Right hindlimb (tissue), 1 donor: ENCODE measurements at regions not wholly inside any gene's neighbourhood (a gene's known extent, or its start where the extent isn't known, plus 50 kb on each side); places are given as distances from the start of the nearest gene placed in this dataset.

Experiments used
- DNase-seq: peaks from one replicate; pipeline ENCODE4 v3.0.0-alpha.2; 2018

DNA sequence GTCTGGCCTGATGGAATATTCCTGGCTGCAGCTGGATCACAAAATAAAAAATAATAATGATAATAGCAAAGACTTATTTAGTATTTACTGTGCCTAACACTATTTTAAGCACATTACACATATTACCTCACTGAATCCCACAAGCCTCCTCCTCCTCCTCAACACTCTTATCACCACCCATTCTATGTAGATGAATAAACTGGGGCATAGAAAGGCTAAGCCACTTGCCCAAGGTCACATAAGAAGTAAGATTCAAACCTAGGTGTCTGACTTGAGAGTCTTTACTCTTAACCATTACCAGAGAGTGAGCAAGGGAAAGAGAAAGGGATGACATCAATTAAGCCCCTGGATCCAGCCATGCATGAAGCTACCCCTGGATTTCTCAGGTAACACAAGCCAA lies 493.1 kb downstream of the SHQ1 start:
- DNase-seq = no peak

DNA sequence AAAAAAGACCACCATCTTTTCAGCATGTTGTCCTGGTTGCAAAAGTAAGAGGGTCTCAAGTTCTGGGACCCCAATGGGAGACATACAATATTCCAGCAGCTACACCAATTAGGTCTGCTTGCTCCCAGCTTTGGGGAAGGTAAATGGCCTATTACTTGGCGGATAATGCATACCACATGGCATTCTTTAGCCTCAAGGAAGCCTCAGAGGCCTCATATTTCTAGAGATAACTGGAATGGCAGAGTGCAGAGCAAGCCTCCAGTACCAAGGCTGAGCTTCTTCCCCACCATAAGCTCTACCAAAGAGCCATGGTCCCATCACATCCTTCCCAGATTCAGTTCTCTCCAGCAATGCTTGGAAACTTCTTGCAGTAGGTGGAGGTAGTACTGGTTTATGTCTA lies 493.8 kb downstream of the SHQ1 start:
- DNase-seq = no peak

DNA sequence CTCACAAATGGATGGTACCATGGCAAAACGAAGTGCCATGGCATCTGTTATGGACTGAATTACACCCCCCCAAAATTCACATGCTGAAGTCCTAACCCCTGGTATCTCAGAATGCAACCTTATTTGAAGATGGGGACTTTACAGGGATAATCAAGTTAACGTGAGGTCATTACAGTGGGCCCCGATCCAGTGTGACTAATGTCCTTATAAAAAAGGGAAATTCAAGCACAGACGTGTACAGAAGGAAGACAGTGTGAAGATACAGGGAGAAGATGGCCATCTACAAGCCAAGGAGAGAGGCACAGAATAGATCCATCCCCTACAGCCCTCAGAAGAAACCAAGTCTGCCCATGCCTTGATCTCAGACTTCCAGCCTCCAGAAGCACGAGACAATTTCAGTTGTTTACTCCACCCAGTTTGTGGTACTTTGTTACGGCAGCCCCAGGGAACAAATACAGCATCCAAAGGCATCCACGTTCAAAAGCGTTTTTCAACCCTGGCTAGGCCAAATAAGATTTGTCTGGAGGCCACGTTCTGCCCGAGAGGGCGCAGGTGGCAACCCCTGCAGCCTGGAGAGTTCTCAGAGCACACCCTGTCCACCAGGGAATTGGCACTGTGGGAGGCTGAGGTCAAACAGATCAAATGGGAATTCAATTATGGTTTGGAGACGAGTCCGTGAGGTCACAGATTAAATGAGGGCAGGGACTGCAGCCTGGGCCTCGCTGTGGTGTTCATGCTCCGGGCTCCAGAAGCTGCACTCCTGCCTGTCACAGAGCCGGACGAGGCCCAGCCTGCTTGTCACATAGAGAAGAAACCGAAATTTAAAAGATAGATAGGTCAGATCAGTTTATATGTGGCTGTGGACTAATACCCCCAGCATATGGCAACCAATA lies 494.8 kb downstream of the SHQ1 start:
- DNase-seq = no peak

DNA sequence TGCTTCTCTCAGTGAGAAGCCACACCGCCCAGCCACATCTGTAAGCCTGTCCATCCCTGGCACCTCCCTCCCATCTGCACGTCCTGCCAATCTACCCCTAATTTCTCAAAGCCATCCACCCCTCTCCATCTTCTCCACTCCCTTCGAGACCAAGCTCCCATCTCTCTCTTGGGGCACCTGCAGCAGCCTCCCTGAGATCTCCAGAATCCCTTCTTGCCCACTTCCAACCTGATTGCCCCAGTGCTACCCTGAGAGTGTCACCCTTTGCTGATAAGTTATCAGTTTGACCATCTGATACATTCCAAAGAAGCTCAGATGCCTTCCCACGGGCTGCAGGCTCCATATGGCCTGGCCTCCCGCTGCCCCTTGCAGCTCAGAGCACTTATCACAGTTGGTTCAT lies 496.1 kb downstream of the SHQ1 start:
- DNase-seq = no peak

DNA sequence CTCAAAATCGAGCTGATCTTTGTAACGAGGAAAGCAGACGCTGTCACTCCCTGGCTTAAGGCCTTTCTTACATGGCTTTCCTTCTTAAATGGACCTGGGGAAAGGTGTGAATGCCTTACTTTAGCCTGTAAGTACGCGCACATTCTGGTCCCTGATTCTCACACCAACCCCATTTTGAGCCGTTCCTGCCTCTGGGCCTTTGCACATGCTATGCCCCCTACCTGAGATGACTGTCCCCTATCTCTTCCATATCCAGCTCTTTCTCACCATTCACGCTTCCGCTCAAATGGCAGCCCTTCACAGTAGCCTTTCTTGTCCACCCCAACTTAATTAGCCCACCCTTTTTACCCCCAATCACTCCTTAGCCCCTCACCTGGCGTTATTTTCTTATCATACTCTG lies 496.7 kb downstream of the SHQ1 start:
- no peak for DNase-seq

DNA sequence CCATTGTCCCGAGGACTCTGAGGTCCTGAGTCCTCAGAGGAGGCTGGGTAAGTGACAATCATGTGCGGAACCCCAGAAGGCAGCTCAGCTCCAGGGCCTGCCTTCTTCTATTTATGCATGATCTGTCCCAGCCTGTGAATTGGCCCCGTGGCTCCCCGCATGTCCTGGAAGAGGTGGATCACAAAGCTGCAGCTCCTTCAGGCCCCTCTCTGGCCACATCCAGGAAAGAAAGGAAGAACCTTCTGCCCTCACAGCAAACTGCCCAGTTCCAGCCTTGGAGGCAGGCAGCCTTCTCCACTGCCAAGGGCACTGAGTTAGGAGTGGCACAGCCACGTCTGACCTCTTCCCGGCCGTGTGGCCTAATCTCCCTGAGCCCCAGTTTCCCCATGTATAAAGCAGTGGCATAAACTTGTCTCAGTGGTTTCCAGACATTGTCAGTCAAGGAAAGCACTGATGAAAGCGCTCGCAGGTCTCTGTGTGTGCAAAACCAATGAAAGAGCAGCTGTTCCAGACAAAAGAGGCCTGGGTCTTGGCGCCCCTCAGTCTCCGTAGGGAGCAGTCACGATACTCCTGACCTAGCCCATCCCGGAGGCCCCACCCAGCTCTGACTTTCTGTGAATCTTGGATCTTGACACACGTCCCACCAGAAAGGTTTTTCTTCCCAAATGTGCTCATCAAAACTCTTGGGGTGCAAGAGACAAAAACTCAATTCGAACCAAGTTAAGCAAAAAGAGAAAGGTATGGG lies 497.3 kb downstream of the SHQ1 start:
- no peak for DNase-seq

DNA sequence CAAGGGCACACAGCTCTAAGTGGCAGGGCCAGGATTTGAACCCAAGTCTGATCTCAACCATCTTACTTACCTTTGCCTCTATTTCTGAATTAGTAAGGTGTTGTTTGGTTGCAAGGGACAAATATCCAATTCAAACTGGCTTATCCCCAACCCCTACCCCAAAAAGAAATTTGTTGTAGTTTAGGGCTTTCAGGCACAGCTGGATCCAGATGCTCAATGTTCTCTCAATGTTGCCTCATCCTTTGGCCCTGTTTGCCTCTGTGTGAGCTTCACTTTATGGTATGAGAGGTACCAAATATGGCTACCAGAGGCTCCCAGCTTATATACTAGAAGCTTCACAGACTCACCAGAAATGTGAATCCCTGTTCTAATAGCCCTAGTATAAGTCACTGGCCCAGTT lies 499.9 kb downstream of the SHQ1 start:
- no peak for DNase-seq

DNA sequence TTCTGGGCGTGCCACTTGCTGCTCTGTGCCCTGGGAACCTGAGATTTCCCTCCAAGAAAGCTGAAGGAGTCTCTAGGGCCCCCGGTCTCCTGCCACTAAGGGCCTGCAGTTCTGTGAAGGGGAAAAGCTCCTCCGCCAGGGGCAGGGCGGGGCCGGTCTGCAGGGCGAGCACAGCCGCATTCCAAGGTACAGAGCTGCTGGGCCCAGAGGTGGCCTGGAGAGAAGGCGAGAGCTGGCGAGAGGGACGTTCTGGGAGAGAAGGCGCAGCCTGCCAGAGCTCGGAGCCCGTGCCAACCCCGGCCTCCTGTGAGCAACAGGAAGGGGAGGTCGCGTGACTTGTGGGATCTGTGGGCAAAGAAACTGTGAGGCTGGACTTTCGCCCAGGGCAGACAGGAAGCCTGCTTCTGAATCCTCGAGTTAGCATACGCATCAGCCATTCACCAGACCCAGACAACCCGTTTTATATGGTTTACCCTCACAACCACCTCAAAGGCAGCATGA lies 500.4 kb downstream of the SHQ1 start:
- DNase-seq = peak; percentile 83

DNA sequence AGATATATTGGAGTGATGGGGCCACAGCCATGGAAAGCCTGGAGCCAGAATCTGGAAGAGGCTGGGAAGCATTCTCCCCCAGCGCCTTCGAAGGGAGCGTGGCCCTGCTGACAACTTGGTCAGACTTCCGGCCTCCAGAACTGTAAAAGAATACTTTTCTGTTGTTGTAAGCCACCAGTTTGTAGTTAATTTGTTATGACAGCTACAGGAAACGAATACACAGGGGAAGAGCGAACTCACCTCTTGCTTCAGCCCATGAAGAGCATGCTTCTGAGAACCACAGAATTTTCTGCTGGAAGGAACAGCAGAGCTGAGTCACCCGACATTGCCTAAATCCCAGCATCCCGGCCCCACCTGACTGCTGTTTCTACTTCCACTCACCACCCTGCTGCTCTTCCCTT lies 501.7 kb downstream of the SHQ1 start:
- DNase-seq = peak; percentile 68

DNA sequence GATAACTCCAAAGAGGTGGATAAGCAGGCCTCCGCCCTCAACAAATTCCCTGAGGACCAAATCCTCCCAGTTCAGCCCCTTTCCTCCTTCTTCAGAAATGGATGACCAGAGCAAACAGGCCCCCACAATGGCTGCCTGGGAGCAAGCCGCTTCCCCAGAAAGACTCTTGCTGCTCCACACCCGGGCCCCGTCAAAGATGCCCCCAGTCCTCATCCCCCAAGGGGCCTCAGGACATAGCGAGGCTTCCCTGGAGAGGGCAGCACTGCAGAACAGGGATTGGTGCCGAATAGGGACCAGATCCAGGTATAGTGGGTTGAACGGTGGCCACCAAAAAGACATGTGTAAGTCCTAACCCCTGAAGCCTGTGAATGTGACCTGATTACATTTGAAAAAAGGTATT lies 502.3 kb downstream of the SHQ1 start:
- DNase-seq = no peak

DNA sequence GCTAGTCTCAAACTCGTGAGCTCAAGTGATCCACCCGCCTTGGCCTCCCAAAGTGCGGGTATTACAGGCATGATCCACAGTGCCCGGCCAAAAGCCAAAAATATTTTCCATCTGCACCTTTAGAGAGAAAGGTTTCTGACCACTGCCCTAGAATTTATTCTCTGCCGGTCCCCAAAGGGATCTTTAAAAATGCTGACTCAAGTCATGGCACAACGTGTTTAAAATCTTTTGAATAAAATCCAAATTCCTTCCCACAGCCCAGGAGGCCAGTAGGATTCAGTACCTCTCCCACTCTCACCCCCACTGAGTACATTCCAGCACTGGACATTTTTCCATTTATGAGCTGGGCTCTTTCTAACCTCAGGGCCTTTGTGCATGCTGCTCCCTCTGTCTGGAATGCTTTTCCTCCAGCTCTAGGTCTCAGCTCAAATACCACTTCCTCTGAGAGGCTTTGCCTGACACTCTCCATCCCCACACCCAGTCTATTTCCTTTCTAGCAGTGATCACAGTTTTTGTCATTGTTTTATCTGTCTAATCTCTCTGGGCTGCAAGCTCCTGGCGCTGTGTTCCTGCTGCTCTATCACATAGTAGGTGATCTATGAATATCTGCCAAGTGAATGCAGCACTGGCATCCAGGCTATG lies 502.9 kb downstream of the SHQ1 start:
- no peak for DNase-seq

DNA sequence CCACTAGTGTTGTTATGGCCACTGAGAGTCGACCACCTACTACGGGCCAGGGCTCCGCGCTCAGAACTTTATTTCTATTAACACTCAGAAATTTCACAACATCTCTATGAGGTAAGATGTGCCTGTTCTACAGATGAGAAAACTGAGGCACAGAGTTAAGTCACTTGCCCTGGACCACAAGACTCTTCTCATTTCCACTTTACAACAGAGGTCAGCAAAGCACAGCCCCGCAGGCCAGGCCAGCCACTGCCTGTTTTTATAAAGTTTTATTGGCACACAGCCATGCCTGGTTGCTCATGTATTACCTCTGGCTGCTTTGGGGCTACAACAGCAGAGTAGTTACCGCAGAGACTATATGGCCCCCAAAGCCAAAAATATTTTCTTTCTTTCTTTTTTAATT lies 503.6 kb downstream of the SHQ1 start:
- DNase-seq = no peak

DNA sequence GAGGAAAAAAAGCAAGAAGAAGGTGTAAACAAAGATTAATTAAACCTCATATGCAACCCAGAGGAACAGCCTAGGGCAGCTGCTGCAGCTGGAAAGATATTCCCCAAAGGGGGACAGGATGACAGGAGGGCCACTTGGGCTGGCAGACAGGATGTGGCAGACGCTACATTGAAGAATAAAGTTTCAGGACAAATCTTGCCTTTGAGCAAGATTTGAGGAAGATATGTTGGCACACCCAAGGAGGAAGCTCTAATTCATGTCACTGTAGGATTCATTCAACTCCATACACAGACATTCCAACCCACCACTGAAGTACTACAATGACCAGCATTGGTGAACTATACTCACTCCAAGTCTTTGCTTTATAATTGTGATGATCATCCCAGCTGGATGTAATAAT lies 504.0 kb downstream of the SHQ1 start:
- no peak for DNase-seq

DNA sequence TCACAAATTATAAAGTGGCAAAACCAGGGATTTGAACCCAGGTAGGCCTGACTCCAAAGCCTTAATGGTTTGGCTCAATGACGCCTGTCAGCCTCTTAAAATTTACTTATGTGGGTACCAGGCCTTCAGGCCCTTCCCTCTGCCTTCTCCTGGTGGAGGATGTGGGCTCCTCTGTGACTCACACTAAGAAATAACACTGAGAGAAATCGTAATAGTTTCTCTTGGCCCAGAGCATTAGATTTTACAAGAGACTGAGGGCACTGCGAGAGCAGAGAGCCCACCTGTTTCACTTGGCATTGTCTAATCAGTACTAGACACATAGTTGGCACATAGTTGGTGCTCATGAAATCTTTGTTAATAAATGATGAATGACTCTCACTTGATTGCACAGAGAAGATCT lies 505.2 kb downstream of the SHQ1 start:
- no peak for DNase-seq

DNA sequence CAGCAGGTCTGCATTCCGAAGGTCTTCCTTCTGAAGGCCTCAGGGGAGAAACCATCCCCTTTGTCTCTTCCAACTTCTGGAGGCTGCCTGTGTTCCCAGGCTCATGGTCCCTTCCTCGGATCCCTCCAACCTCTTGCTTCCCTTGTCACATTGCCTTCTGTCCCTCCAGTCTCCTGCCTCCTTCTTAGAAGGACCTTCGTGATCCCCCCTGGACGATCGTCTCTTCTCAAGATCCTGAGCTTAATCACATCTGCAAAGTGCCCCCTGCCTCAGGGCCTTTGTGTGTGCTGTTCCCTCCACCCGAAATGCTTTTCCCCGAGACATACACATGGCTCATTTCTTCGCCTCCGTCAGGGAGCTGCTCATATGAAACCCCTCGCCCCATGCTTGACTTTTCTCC lies 505.8 kb downstream of the SHQ1 start:
- no peak for DNase-seq

DNA sequence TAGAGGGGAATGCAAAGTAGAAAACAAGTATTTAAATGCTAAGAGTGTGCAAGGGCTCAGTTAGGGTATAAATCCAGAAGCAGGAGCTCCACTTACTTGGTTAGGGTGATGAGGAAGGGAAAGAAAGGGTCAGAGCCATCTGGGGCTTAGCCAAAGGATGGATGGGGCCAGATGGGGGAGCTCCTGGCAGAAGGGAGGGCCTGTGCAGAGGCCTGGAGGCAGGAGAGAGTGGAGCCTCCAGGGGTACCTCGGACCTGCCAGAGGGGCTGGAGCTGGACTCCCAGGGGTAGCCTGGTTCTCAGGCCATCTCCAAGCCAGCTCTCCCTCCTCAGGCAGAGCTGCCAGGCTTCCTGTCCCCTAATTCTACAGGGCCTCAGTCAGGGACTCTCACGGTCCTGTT lies 506.3 kb downstream of the SHQ1 start:
- peak; percentile 76 for DNase-seq

DNA sequence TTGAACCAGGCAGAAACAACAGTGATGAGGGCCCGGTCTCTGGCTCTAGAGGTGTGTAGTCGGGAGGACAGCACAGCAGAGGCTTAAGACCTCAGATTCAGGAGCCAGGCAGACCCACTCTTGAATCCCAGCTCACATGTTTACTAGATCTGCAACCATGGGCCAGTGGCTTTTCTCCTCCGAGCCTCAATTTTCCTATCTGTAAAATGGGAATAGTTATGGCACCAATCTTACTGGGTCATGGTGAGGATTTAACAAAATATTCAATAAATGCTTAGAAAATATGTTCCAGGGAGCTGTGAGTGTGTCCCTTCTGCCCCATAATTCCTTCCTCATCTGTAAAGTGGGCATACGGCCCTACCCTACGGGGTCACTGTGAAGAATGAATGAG lies 506.9 kb downstream of the SHQ1 start:
- no peak for DNase-seq

DNA sequence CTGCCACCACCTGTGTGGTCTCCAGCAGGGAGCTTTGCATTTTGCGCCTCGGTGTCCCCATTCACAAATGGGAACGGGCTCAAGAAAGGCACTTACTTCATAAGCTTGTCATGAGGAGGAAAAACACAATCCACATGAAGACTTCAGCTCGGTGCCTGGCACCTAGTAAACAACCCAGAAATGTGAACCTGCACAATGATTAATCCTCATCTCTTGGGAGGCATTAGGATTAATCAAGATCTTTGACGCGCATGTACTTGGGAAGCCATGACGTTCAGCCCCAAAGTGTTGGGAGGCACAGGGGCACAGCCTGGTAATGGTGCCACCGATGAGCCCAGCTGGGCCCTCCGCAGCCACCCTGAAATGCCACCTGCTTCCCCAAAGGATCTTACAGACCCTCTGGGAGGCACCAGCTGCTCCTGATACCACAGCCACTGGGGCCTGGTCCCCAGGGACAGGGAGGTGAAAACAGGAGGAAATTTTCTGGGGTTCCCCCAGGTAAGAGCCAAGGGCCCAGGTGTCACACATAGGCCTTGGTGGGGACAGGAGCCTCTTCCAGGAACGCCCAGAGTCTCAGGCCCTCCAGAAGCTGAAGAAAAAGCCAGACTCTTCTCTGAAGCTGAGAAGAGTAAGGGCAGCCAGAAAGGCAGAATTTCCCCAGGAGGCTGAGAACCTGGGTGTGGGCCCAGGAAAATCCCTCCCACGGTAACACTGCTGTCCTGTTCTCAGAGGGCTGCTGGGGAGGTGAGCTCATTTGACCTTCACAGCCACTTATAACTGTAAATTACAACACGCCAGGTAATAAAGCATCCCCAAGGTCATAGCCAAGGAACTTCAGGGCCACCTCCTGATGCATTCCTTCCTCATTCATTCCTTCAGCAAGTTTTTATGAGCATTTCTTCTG lies 507.5 kb downstream of the SHQ1 start:
- DNase-seq = peak; percentile 64

DNA sequence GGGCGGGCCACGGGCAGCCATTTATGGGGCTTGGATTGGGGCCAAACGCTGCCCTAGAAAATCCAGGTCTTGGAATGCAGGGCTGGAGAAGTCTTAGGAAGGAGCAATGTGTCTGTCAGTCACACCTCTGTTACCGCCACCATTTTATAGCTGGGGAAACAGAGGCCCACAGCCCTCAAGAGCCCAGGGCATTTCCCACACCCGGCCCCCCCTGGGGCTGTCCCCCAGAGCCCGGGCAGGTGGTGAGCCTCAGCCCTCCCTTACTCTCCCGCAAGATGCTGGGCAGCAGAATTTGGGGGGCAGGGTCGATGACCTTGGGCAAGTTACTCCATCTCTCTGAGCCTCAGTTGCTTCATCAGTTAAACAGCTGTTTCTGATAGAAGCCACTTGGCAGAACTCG lies 508.2 kb downstream of the SHQ1 start:
- no peak for DNase-seq

DNA sequence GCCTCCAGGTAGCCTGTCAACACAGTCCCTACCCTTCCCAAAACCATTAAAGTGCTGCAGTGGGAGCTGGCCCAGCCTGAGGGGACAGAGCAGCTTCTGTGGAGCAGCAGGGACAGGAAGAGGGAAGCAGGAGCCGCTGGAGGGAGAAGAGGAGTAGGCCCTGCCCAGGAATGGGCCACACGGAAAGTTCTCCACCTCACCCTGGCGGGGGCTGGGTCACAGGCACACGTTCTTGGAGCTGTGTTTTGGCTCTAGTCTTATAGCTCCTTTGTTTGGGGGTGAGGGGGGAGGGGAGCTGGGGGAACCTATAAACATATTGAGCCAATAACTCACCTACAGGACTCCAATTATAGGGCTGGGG lies 508.6 kb downstream of the SHQ1 start:
- DNase-seq = peak; percentile 56

DNA sequence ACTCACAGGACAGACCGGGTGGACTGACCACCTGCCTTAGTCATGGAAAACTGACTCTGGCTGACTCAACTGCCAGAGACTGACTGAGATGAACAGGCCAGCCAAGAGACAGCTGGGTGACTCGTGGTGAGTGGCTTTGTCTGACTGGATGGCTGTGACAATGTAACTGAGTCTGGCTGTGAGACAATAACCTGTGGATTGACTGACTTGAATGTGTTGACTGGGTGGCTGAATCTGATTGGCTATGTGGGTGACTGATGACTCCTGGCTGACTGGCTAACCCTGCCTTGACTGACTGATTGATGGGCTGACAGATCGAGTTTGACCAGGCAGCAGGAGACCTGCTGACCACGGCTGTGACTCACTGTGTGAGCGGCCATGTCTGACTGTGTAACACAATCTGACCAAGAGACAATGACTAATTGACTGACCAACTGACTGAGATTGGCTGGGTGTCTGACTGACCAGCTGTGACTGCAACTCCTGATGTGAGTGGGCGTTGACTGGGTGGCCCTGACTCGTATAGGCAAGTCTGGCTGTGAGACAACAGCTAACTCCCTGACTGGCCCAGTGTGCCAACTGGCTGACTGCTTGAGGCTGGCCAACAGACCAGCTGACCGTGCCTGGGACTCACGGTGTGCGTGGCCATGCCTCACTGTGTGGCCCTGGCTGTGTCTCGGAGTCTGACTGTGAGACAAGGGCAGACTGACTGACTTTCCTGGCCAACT lies 509.1 kb downstream of the SHQ1 start:
- peak; percentile 59 for DNase-seq
